ENCODE measurements at regions not wholly inside any gene's neighbourhood (a gene's known extent, or its start where the extent isn't known, plus 50 kb on each side); places are given as distances from the start of the nearest gene placed in this dataset.
"Not testable (repeated sequence)": the region's sequence is repeated elsewhere in the genome, so short reads cannot be mapped to it uniquely, and the experiment has no call there.

DNA sequence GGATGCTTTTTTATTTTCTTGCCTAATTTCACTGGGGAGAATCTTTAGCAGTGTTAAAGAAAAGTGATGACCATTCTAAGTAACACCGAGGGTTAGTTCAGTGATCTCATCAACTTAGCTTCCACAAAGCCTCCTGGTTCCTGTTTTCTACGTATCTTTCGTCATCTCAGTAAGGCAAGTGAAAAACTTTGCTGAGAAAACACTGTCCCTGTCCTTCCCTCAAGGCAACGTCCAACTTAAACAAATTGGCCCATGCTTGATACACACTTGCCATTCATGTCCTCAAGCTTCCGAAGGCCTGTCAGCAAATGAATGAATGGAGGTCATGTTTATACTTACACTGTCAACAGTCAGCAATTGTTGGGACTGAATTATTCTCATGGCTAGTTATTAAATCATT lies 350.4 kb upstream of the NT5C1B start:
- FAIRE-seq; POLR2A ChIA-PET; H3K36me3 ChIP-seq (ENCODE audit: control insufficient read depth, insufficient read depth, low read length); H3K9ac ChIP-seq (ENCODE audit: insufficient read depth in 1 of 2, low read depth in 2 of 2, low read length in 2 of 2); in situ Hi-C loops (cut with MboI); H3K9me3 ChIP-seq (replicated peaks; ENCODE audit: control insufficient read depth, insufficient read depth, low read depth, low read length); H4K20me1 ChIP-seq (replicated peaks; ENCODE audit: control insufficient read depth, insufficient read depth, low read length); DNase-seq (ENCODE audit: extremely low read depth in 1 of 4, low spot score in 3 of 4); H3K4me3 ChIP-seq; H3K27me3 ChIP-seq (ENCODE audit: control insufficient read depth in 2 of 2, insufficient read depth in 2 of 2, low read length in 2 of 2); H3K9me1 ChIP-seq (ENCODE audit: control insufficient read depth, insufficient read depth, low read length); H3K27ac ChIP-seq (ENCODE audit: extremely low read depth, low read depth, low read length); BruUV-seq (replicated peaks); intact Hi-C loops (cut with micrococcal nuclease); ATAC-seq; H2AFZ ChIP-seq (ENCODE audit: low read depth, low read length); H3K79me2 ChIP-seq (ENCODE audit: control insufficient read depth, insufficient read depth, low read length); H3K4me1 ChIP-seq (replicated peaks in 1 of 2; ENCODE audit: control insufficient read depth in 2 of 2, insufficient read depth in 2 of 2, low read length in 2 of 2); CTCF ChIA-PET (ENCODE audit: low intra/inter-chr PET ratio); H3K4me2 ChIP-seq (ENCODE audit: insufficient read depth, low read length): not testable (repeated sequence)
- whole genome bisulfite sequencing (ENCODE audit: insufficient coverage, low coverage, missing lambda C conversion rate) = no CpG with 5 or more reads among the region's 5 CpGs

DNA sequence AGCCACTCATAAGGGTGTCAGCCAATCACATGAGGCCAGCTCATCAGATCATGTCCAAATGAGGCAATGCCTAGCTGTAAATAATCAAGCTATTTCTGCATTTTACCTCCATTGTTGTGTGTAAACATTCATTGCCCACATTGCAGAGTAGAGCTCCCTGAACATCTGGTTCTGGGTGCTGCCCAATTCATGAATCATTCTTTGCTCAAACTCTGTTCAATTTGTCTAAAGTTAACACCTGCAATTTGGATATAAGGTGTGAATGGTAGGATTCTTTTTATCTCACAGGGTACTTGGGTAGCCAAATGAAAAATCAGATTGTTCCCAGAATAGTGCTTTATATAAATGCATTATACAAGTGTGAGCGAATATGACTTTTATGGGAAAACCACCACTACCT lies 345.5 kb upstream of the NT5C1B start:
- no TSS peak for BruUV-seq (replicated peaks)
- no peak overlapping the region for H2AFZ ChIP-seq (ENCODE audit: low read depth, low read length)
- H3K79me2 ChIP-seq (ENCODE audit: control insufficient read depth, insufficient read depth, low read length) = no peaks in the 10 kb centered on the region
- intact Hi-C loops (cut with micrococcal nuclease) (no loop called here), in situ Hi-C loops (cut with MboI) (no loop called here)
- no peak for ATAC-seq
- no peak overlapping the region for H3K4me2 ChIP-seq (ENCODE audit: insufficient read depth, low read length)
- H3K36me3 ChIP-seq (ENCODE audit: control insufficient read depth, insufficient read depth, low read length) = no peaks in the 10 kb centered on the region
- no peaks in the 10 kb centered on the region for H3K9me3 ChIP-seq (replicated peaks; ENCODE audit: control insufficient read depth, insufficient read depth, low read depth, low read length)
- H3K4me1 ChIP-seq (replicated peaks in 1 of 2; ENCODE audit: control insufficient read depth in 2 of 2, insufficient read depth in 2 of 2, low read length in 2 of 2) = no peaks in the 10 kb centered on the region
- H3K9ac ChIP-seq (ENCODE audit: insufficient read depth in 1 of 2, low read depth in 2 of 2, low read length in 2 of 2) = no peak overlapping the region
- ChIA-PET POLR2A (no interaction called here), CTCF (ENCODE audit: low intra/inter-chr PET ratio) (no interaction called here)
- 0% methylated on average over 1 of the region's 1 CpG for WGBS (ENCODE audit: insufficient coverage, low coverage, missing lambda C conversion rate)
- H3K4me3 ChIP-seq = no peak overlapping the region
- FAIRE-seq = no peak
- H4K20me1 ChIP-seq (replicated peaks; ENCODE audit: control insufficient read depth, insufficient read depth, low read length) = no peaks in the 10 kb centered on the region
- H3K9me1 ChIP-seq (ENCODE audit: control insufficient read depth, insufficient read depth, low read length) = no peaks in the 10 kb centered on the region
- no peak overlapping the region for H3K27ac ChIP-seq (ENCODE audit: extremely low read depth, low read depth, low read length)
- no peaks in the 10 kb centered on the region for H3K27me3 ChIP-seq (ENCODE audit: control insufficient read depth in 2 of 2, insufficient read depth in 2 of 2, low read length in 2 of 2)
- no peak for DNase-seq (ENCODE audit: extremely low read depth in 1 of 4, low spot score in 3 of 4)
- no peak for TF ChIP-seq FOXP1 (CRISPR knock-in tag; IDR thresholded peaks at IDR 0.05)
- TF ChIP-seq NBN (IDR thresholded peaks at IDR 0.05; ENCODE audit: low read depth) = no peak
- no peak for TF ChIP-seq CXXC5 (CRISPR knock-in tag; IDR thresholded peaks at IDR 0.05)
- TF ChIP-seq SMAD4 (CRISPR knock-in tag; conservative IDR thresholded peaks at IDR 0.05) = no peak
- no peak for TF ChIP-seq ZNF143 (CRISPR knock-in tag; IDR thresholded peaks at IDR 0.05)
- TF ChIP-seq NR1H2 (CRISPR knock-in tag; IDR thresholded peaks at IDR 0.05) = no peak
- no peak for TF ChIP-seq RAD51 (IDR thresholded peaks at IDR 0.05; ENCODE audit: borderline replicate concordance, low read depth)
- no peak for TF ChIP-seq ZNF444 (CRISPR knock-in tag; IDR thresholded peaks at IDR 0.05)
- no peak for TF ChIP-seq SMAD2 (IDR thresholded peaks at IDR 0.05; ENCODE audit: low read depth, low read length)
- TF ChIP-seq ZNF584 (CRISPR knock-in tag; IDR thresholded peaks at IDR 0.05; ENCODE audit: low read depth) = no peak
- TF ChIP-seq EZH2 (IDR thresholded peaks at IDR 0.05; ENCODE audit: borderline replicate concordance, low read depth, low read length) = no peak
- TF ChIP-seq PHTF2 (CRISPR knock-in tag; IDR thresholded peaks at IDR 0.05) = no peak
- TF ChIP-seq KAT7 (CRISPR knock-in tag; IDR thresholded peaks at IDR 0.05; ENCODE audit: borderline replicate concordance) = no peak
- no peak for TF ChIP-seq ZNF140 (CRISPR knock-in tag; IDR thresholded peaks at IDR 0.05)
- TF ChIP-seq, protein P1, sequence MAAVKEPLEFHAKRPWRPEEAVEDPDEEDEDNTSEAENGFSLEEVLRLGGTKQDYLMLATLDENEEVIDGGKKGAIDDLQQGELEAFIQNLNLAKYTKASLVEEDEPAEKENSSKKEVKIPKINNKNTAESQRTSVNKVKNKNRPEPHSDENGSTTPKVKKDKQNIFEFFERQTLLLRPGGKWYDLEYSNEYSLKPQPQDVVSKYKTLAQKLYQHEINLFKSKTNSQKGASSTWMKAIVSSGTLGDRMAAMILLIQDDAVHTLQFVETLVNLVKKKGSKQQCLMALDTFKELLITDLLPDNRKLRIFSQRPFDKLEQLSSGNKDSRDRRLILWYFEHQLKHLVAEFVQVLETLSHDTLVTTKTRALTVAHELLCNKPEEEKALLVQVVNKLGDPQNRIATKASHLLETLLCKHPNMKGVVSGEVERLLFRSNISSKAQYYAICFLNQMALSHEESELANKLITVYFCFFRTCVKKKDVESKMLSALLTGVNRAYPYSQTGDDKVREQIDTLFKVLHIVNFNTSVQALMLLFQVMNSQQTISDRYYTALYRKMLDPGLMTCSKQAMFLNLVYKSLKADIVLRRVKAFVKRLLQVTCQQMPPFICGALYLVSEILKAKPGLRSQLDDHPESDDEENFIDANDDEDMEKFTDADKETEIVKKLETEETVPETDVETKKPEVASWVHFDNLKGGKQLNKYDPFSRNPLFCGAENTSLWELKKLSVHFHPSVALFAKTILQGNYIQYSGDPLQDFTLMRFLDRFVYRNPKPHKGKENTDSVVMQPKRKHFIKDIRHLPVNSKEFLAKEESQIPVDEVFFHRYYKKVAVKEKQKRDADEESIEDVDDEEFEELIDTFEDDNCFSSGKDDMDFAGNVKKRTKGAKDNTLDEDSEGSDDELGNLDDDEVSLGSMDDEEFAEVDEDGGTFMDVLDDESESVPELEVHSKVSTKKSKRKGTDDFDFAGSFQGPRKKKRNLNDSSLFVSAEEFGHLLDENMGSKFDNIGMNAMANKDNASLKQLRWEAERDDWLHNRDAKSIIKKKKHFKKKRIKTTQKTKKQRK (IDR thresholded peaks at IDR 0.05; ENCODE audit: borderline replicate concordance, low read depth, low read length) = no peak
- no peak for TF ChIP-seq SNIP1 (IDR thresholded peaks at IDR 0.05; ENCODE audit: low read depth)
